ENCODE measurements at regions not wholly inside any gene's neighbourhood (a gene's known extent, or its start where the extent isn't known, plus 50 kb on each side); places are given as distances from the start of the nearest gene placed in this dataset.

GRCh38 chr16:80288616-80289015 lies 252.2 kb upstream of the DYNLRB2 start:
- TF ChIP-seq CTCF (conservative IDR thresholded peaks at IDR 0.05) = no peak
- no peak for TF ChIP-seq ZFX (IDR thresholded peaks at IDR 0.05)

All from C4-2B (cell line).